GM23338 (cell line): ENCODE measurements at regions not wholly inside any gene's neighbourhood (a gene's known extent, or its start where the extent isn't known, plus 50 kb on each side); places are given as distances from the start of the nearest gene placed in this dataset.
"Not testable (repeated sequence)": the region's sequence is repeated elsewhere in the genome, so short reads cannot be mapped to it uniquely, and the experiment has no call there.

Experiments
- ATAC-seq: fragments of 200-7000 bp; cut with Tn5 transposase; 3 replicates; pipeline ENCODE4 v1.9.1; 2020
- DNase-seq: peaks from one replicate; pipeline ENCODE4 v3.0.0-alpha.2; 2015; ENCODE audit warnings: low spot score
- H2AFZ ChIP-seq: fragments of 200-600 bp; sonication (generic); 2 replicates; pipeline ENCODE4 v1.8.0; 2016; ENCODE audit warnings: antibody characterized with exemption, mild to moderate bottlenecking, moderate library complexity
- H3F3A ChIP-seq: fragments of 200-600 bp; sonication (generic); replicated peaks from 2 replicates; pipeline ENCODE4 v1.8.0; 2017; ENCODE audit warnings: antibody characterized with exemption, mixed run types, low read depth
- H3K27ac ChIP-seq: fragments of 200-600 bp; sonication (generic); 2 replicates; pipeline ENCODE4 v1.6.1; 2016; ENCODE audit warnings: low read depth
- H3K27me3 ChIP-seq: fragments of 200-600 bp; sonication (generic); 2 replicates; pipeline ENCODE4 v1.8.0; 2016; ENCODE audit warnings: mild to moderate bottlenecking, mixed run types, moderate library complexity; ENCODE audit not compliant: insufficient read depth
- H3K36me3 ChIP-seq: fragments of 200-600 bp; sonication (generic); 2 replicates; pipeline ENCODE4 v1.8.0; 2016; ENCODE audit warnings: mild to moderate bottlenecking; ENCODE audit not compliant: insufficient read depth
- H3K4me1 ChIP-seq: fragments of 200-600 bp; sonication (generic); 2 replicates; pipeline ENCODE4 v1.8.0; 2016; ENCODE audit warnings: mild to moderate bottlenecking, moderate library complexity; ENCODE audit not compliant: insufficient read depth
- H3K4me2 ChIP-seq: fragments of 200-600 bp; sonication (generic); 2 replicates; pipeline ENCODE4 v1.7.1; 2017; ENCODE audit warnings: mixed run types
- H3K4me3 ChIP-seq: fragments of 200-600 bp; sonication (generic); 2 replicates; pipeline ENCODE4 v1.6.1; 2016; ENCODE audit warnings: mixed run types
- H3K79me2 ChIP-seq: fragments of 200-600 bp; sonication (generic); replicated peaks from 2 replicates; pipeline ENCODE4 v1.8.0; 2017; ENCODE audit warnings: mild to moderate bottlenecking; ENCODE audit not compliant: insufficient read depth
- H3K9me2 ChIP-seq: fragments of 200-600 bp; sonication (generic); 2 replicates; pipeline ENCODE4 v1.8.0; 2017; ENCODE audit not compliant: insufficient read depth
- H4K20me1 ChIP-seq: fragments of 200-600 bp; sonication (generic); replicated peaks from 2 replicates; pipeline ENCODE4 v1.8.0; 2017; ENCODE audit warnings: mild to moderate bottlenecking; ENCODE audit not compliant: insufficient read depth
- H3K27ac Mint-ChIP-seq: 2 replicates; pipeline ENCODE4 v1.8.0; 2020; ENCODE audit warnings: inconsistent platforms, mild to moderate bottlenecking, moderate library complexity, mixed read lengths
- H3K27me3 Mint-ChIP-seq: 3 replicates; pipeline ENCODE4 v1.8.0; 2022; ENCODE audit warnings: low read depth, mild to moderate bottlenecking, moderate library complexity, mixed read lengths, inconsistent platforms; ENCODE audit not compliant: insufficient read depth, poor library complexity
- H3K36me3 Mint-ChIP-seq: 3 replicates; pipeline ENCODE4 v1.8.0; 2021; ENCODE audit warnings: low read depth, mild to moderate bottlenecking, inconsistent platforms, moderate library complexity, mixed read lengths
- H3K4me1 Mint-ChIP-seq: 3 replicates; pipeline ENCODE4 v1.8.0; 2020; ENCODE audit warnings: mild to moderate bottlenecking, inconsistent platforms, mixed read lengths
- H3K4me3 Mint-ChIP-seq: 3 replicates; pipeline ENCODE4 v1.8.0; 2021; ENCODE audit warnings: moderate library complexity, mild to moderate bottlenecking, inconsistent platforms, mixed read lengths
- H3K9me3 Mint-ChIP-seq: 3 replicates; pipeline ENCODE4 v1.8.0; 2020; ENCODE audit warnings: moderate library complexity, mild to moderate bottlenecking, inconsistent platforms, mixed read lengths
- CREB1 ChIP-seq: fragments of 250-450 bp; sonication (Bioruptor Pico); IDR thresholded peaks from 2 replicates; pipeline ENCODE4 v1.5.0; 2020; ENCODE audit warnings: low read depth, mild to moderate bottlenecking, moderate library complexity
- CTCF ChIP-seq, 2 experiments: fragments of 200-600 bp in 1 of 2; sonication (generic) in 1 of 2; conservative IDR thresholded peaks; 2 replicates each; pipeline versions ENCODE4 v1.5.1 to v1.6.1; 2016 to 2017; ENCODE audit warnings: antibody characterized with exemption in 2 of 2, low read depth in 2 of 2, mild to moderate bottlenecking in 2 of 2, moderate library complexity in 1 of 2
- ETS1 ChIP-seq: IDR thresholded peaks from 2 replicates; pipeline ENCODE4 v1.6.1; 2016; ENCODE audit warnings: antibody characterized with exemption
- JUNB ChIP-seq: IDR thresholded peaks from one replicate; pipeline ENCODE4 v1.6.1; 2016; ENCODE audit warnings: antibody characterized with exemption; ENCODE audit not compliant: unreplicated experiment
- NANOG ChIP-seq: IDR thresholded peaks from 2 replicates; pipeline ENCODE4 v1.6.1; 2016; ENCODE audit warnings: antibody characterized with exemption, borderline replicate concordance

- Histone ChIP-seq H3K27ac (no peak overlapping the region), H3K79me2 (no peaks in the 10 kb centered on the region), H3K27me3 (no peaks in the 10 kb centered on the region), H3K9me2 (no peaks in the 10 kb centered on the region; the same call in 1 of the 2 replicates), H2AFZ (no peak overlapping the region), H3F3A (no peaks in the 10 kb centered on the region), H3K36me3 (no peaks in the 10 kb centered on the region), H3K4me2 (no peak overlapping the region), H3K4me3 (no peak overlapping the region), H4K20me1 (no peaks in the 10 kb centered on the region), H3K4me1 (no peaks in the 10 kb centered on the region)
- no peak for ATAC-seq
- Mint-ChIP-seq H3K36me3 (peaks cover 15% of the 10 kb centered on the region), H3K27ac (no peak overlapping the region), H3K4me1 (no peaks in the 10 kb centered on the region), H3K27me3 (peaks cover 8% of the 10 kb centered on the region), H3K9me3 (peaks cover 33% of the 10 kb centered on the region), H3K4me3 (no peak overlapping the region)
- TF ChIP-seq JUNB (no peak), NANOG (no peak), CREB1 (CRISPR knock-in tag) (no peak)
- DNase-seq: no peak
These were observed 432.1 kb upstream of the RGMB start for GRCh38 chr5:98341038-98342032.

GRCh38 chr5:98342958-98343660 lies 430.4 kb upstream of the RGMB start:
- not testable (repeated sequence) for DNase-seq, H2AFZ ChIP-seq, H3K36me3 ChIP-seq, H3K79me2 ChIP-seq, H3K4me3 ChIP-seq, H3K27me3 ChIP-seq, H3F3A ChIP-seq, H3K27ac ChIP-seq, ATAC-seq, H3K27me3 Mint-ChIP-seq, H3K4me3 Mint-ChIP-seq, H3K4me2 ChIP-seq, H3K4me1 ChIP-seq, H3K9me2 ChIP-seq, H3K4me1 Mint-ChIP-seq, H3K27ac Mint-ChIP-seq, H4K20me1 ChIP-seq
- H3K9me3 Mint-ChIP-seq: peaks cover 39% of the 10 kb centered on the region
- peaks cover 22% of the 10 kb centered on the region for H3K36me3 Mint-ChIP-seq

GRCh38 chr5:98349251-98349989 lies 424.0 kb upstream of the RGMB start:
- H3K4me2 ChIP-seq: no peak overlapping the region
- H3K9me3 Mint-ChIP-seq: peaks cover 41% of the 10 kb centered on the region
- ATAC-seq (peak; percentile 63), DNase-seq (peak; percentile 74)
- no peaks in the 10 kb centered on the region for H3K79me2 ChIP-seq
- no peak overlapping the region for H3K27ac Mint-ChIP-seq
- no peak overlapping the region for H3K4me3 ChIP-seq
- TF ChIP-seq CTCF (conservative IDR thresholded peaks at IDR 0.05; ENCODE audit: low read depth in 2 of 2): peak; percentile 83 to 93
- no peak for TF ChIP-seq ETS1
- H3K4me1 ChIP-seq: no peaks in the 10 kb centered on the region
- peaks cover 14% of the 10 kb centered on the region for H3K36me3 ChIP-seq
- no peak overlapping the region for H2AFZ ChIP-seq
- H3K4me3 Mint-ChIP-seq: no peak overlapping the region
- H3K9me2 ChIP-seq: 0 out of 2 replicates have a peak, but pooled peaks cover 3% of the 10 kb centered on the region
- no peaks in the 10 kb centered on the region for H3K27me3 ChIP-seq
- H3K27me3 Mint-ChIP-seq: peaks cover 3% of the 10 kb centered on the region
- H3K4me1 Mint-ChIP-seq: no peaks in the 10 kb centered on the region
- H3K27ac ChIP-seq: no peak overlapping the region
- H4K20me1 ChIP-seq: no peaks in the 10 kb centered on the region
- no peaks in the 10 kb centered on the region for H3F3A ChIP-seq
- peaks cover 40% of the 10 kb centered on the region for H3K36me3 Mint-ChIP-seq
